Fibroblast of mammary gland (primary cell): ENCODE measurements at regions not wholly inside any gene's neighbourhood (a gene's known extent, or its start where the extent isn't known, plus 50 kb on each side); places are given as distances from the start of the nearest gene placed in this dataset.

Source experiments
- DNase-seq: peaks from one replicate; pipeline ENCODE4 v3.0.0-alpha.2; 2010; ENCODE audit warnings: low read depth
- H3K4me3 ChIP-seq: 2 replicates; pipeline ENCODE4 v1.5.1; 2011; ENCODE audit warnings: low read depth, mild to moderate bottlenecking, low read length, moderate library complexity; ENCODE audit not compliant: control insufficient read depth
- TF ChIP-seq, protein P1 (sequence below): conservative IDR thresholded peaks from 2 replicates; pipeline ENCODE4 v1.5.1; 2011; ENCODE audit warnings: low read depth, low read length, inconsistent platforms; ENCODE audit not compliant: control insufficient read depth, insufficient read depth

DNA sequence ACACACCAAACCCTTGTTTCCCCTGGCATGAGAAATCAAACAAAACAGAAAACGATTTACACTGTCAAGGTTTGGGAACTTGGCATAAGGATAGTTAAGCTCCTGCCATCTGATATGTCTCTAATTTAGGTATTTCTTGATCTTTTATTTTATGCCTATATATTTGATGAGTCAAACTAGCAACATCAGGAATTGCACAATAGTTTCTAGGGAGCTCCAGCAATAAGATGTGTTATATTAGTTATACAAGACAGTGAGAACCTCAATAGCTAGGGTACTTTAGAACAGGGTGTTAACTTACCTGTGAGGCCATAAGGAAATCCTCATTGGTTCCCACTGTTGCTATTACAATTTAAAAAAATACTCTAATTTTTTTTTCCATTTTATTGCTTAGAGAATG, 474.2 kb downstream of the GBA3 start:
- DNase-seq = no peak
- TF ChIP-seq, protein P1, sequence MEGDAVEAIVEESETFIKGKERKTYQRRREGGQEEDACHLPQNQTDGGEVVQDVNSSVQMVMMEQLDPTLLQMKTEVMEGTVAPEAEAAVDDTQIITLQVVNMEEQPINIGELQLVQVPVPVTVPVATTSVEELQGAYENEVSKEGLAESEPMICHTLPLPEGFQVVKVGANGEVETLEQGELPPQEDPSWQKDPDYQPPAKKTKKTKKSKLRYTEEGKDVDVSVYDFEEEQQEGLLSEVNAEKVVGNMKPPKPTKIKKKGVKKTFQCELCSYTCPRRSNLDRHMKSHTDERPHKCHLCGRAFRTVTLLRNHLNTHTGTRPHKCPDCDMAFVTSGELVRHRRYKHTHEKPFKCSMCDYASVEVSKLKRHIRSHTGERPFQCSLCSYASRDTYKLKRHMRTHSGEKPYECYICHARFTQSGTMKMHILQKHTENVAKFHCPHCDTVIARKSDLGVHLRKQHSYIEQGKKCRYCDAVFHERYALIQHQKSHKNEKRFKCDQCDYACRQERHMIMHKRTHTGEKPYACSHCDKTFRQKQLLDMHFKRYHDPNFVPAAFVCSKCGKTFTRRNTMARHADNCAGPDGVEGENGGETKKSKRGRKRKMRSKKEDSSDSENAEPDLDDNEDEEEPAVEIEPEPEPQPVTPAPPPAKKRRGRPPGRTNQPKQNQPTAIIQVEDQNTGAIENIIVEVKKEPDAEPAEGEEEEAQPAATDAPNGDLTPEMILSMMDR = no peak
- H3K4me3 ChIP-seq = no peak overlapping the region

DNA sequence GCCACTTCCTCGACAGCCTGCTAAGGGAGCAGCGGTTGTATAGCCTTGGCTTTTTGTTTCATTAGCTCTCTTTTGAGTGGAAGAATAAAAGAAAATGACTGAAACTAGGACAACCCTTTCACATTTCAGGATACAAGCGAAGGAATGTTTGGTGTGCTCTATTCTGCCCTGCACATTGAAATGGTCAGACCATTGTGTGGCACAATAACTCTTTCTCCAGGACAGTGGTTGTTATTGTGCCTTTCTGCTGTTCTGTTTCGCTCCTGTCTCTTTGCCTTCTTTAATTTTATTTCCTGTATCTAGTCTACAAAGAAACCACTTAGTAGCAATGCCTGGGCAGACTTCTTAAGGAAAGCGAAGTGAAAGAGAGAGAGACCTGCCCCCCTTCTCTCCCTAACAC, 473.7 kb downstream of the GBA3 start:
- H3K4me3 ChIP-seq = no peak overlapping the region
- TF ChIP-seq, protein P1 = no peak
- no peak for DNase-seq

DNA sequence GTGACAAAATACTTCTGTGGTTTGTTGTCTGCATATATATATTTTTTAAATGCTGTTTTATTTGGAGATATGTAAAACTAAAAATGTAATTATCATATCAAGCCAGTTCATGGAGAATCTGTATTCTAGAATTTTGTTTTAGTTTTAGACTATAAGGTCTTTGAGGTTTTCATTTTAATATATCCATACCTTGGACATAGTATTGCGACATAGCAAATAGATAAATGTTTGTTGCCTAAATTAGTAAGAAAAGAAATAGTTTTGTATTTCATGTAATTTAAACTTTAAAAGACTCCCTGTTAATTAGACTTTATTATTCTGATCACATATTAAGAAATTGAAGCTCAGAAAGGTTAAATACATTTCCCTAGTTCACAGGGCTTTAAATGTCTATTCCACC, 472.9 kb downstream of the GBA3 start:
- no peak overlapping the region for H3K4me3 ChIP-seq
- DNase-seq = no peak
- TF ChIP-seq, protein P1 = no peak

DNA sequence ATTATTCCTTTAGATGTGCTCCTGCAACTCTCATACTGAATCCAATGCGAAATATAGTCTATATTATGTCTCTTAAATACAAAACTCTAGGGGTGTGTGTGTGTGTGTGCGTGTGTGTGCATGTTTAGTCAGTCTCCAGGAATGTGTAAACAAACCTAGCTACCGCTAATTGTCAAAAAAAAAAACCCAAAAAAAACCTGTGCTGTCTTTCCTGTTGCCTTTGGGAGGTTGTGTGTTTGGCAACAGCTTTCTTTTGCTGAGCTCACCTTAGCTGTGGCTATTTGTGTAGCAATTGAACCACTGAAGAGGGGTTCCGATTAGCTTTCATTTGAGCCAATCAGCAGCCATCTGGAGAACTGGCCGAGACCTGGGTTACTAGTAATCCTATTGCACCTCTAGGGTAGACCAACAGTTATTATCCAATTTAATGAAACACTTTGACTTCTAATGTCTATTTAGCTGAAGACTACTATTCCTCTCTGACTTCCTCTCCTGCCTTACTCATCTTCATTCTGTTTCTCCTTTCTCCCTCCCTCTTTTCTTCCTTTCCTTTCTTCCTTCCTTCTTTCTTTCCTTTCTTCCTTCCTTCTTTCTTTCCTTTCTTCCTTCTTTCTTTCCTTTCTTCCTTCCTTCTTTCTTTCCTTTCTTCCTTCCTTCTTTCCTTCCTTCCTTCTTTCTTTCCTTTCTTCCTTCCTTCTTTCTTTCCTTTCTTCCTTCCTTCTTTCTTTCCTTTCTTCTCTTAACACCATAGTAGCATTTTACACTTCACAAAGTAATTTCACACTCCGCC, 471.1 kb downstream of the GBA3 start:
- H3K4me3 ChIP-seq = no peak overlapping the region
- TF ChIP-seq, protein P1 = no peak

DNA sequence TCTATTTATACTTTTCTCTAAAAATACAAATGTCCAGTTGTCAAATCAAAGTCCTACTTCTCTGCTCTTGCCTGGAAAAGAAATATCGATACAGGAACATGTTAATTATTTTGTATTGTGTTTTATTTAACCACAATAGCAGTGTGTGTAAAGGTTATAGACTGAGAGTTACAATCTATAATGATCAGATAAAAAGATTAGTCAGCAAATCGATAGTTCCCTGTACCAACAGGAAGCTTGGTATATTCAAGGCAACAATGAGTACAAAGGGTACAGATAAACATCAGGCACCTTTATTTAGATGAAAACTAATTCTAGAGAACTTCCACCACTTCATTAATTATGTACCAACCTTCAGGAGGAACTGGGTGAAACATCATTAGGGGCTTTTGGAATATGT, 469.5 kb downstream of the GBA3 start:
- no peak overlapping the region for H3K4me3 ChIP-seq
- TF ChIP-seq, protein P1 = no peak
- DNase-seq = no peak

More for the DNA sequence above, 471.1 kb downstream of the GBA3 start:
- DNase-seq = no peak

DNA sequence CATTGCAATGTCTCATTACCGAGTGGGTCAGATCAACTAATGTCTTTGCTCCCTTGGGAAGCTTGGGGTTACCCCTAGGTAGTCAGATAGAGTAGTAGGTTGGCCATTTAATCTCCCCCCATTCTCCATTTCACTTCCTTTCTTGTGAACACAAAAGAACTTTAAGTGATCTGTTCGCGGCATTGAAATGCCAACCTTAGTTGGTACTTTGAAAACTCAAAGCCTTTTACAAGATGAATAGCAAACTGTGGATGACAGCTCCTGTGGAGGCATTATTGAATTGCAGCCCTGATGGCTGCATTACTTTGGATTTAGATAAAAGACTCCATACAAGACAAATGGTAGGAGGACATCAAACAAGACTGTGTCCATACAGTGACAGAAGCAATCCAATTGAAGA, 469.1 kb downstream of the GBA3 start:
- H3K4me3 ChIP-seq = no peak overlapping the region
- TF ChIP-seq, protein P1 = no peak
- no peak for DNase-seq
